ENCODE measurements at regions not wholly inside any gene's neighbourhood (a gene's known extent, or its start where the extent isn't known, plus 50 kb on each side); places are given as distances from the start of the nearest gene placed in this dataset.

DNA sequence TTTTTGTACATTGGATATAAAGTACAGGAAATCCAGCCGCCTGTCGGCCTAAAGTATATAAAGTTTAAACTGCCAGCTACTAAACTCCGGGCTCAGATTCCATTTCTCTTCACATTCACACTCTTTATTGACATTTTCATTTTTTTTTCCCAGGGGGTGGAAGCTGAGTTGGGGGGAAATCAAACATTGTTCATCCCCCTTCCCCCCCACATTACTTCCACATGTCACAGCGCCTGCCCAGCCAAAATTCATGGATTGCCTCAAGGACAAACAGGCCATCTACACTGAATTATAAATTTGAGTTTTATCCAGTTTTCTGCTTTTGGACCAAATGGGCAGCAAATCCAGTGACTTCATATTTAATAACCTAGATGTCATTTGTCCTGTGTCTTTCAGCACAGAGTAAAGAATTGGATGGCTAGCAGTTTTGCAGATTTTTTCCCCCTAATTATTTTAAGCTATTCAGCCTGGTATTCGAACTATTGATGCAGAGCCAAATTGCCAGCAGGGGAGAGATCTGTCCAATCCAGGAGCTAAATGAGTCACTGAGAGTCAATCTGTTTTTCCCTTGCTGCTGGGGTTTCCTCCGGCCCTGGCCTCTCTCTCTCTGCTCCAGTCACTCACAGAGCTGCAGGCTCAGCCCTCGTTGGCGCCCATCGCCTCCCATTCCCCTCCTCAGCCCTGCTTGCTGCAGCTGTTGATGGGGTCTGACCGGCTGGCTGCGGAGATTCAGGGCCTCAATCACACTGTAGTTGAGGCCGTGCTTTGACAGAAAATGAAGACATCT, 98.0 kb downstream of the LMO4 start:
- TF ChIP-seq, protein P1, sequence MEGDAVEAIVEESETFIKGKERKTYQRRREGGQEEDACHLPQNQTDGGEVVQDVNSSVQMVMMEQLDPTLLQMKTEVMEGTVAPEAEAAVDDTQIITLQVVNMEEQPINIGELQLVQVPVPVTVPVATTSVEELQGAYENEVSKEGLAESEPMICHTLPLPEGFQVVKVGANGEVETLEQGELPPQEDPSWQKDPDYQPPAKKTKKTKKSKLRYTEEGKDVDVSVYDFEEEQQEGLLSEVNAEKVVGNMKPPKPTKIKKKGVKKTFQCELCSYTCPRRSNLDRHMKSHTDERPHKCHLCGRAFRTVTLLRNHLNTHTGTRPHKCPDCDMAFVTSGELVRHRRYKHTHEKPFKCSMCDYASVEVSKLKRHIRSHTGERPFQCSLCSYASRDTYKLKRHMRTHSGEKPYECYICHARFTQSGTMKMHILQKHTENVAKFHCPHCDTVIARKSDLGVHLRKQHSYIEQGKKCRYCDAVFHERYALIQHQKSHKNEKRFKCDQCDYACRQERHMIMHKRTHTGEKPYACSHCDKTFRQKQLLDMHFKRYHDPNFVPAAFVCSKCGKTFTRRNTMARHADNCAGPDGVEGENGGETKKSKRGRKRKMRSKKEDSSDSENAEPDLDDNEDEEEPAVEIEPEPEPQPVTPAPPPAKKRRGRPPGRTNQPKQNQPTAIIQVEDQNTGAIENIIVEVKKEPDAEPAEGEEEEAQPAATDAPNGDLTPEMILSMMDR (conservative IDR thresholded peaks at IDR 0.05 in 1 of 2, IDR thresholded peaks at IDR 0.05 in 1 of 2; ENCODE audit: low read depth in 1 of 2, low read length in 2 of 2), result no peak
- TF ChIP-seq EZH2 (IDR thresholded peaks at IDR 0.05; ENCODE audit: low read length, missing control alignments), result no peak

Measured in fibroblast of lung (primary cell).